Motor neuron (in vitro differentiated cells): ENCODE measurements at regions not wholly inside any gene's neighbourhood (a gene's known extent, or its start where the extent isn't known, plus 50 kb on each side); places are given as distances from the start of the nearest gene placed in this dataset.
A peak's percentile ranks its signal among the peaks of the same experiment; 100 is the strongest.
"Not testable (repeated sequence)": the region's sequence is repeated elsewhere in the genome, so short reads cannot be mapped to it uniquely, and the experiment has no call there.

Experiments
- ATAC-seq, 8 experiments: fragments of 200-7000 bp; cut with Tn5 transposase; replicated peaks in 6 of 8; 2 replicates each; pipeline ENCODE4 v1.8.0; 2021; ENCODE audit warnings: mild to moderate bottlenecking in 8 of 8, moderate library complexity in 8 of 8
- H3K27ac ChIP-seq, 2 donors: fragments of 250-450 bp; sonication (Bioruptor Pico); 2 replicates each; pipeline ENCODE4 v1.9.0; 2021; ENCODE audit warnings: antibody characterized with exemption in 2 of 2, mild to moderate bottlenecking in 2 of 2, moderate library complexity in 1 of 2
- H3K4me1 ChIP-seq, 2 donors: fragments of 250-450 bp; sonication (Bioruptor Pico); replicated peaks in 1 of 2; 2 replicates each; pipeline ENCODE4 v1.6.1; 2021; ENCODE audit warnings: antibody characterized with exemption in 2 of 2, mild to moderate bottlenecking in 2 of 2, moderate library complexity in 1 of 2
- H3K4me3 ChIP-seq, 5 donors: fragments of 250-450 bp; sonication (Bioruptor Pico); 2 replicates each; pipeline ENCODE4 v1.9.0; 2021; ENCODE audit warnings: antibody characterized with exemption in 5 of 5, mild to moderate bottlenecking in 5 of 5, moderate library complexity in 4 of 5
- WGBS, 10 experiments: fragments of 450-650 bp; shearing (Covaris generic); methylation state at CpG; one replicate each; pipeline ENCODE4 v1.0.0; 2022; 5-methylcytosine and 5-hydroxymethylcytosine counted together
- in situ Hi-C, 9 experiments: fragments of 400-800 bp; cut with MboI; loops; one replicate each; pipeline ENCODE4 v1.15.0; 2021; ENCODE audit warnings: low sequenced_read_pairs in 9 of 9, low pct_unique_long_range_greater_than_20kb in 2 of 9; ENCODE audit not compliant: unreplicated experiment in 9 of 9

DNA sequence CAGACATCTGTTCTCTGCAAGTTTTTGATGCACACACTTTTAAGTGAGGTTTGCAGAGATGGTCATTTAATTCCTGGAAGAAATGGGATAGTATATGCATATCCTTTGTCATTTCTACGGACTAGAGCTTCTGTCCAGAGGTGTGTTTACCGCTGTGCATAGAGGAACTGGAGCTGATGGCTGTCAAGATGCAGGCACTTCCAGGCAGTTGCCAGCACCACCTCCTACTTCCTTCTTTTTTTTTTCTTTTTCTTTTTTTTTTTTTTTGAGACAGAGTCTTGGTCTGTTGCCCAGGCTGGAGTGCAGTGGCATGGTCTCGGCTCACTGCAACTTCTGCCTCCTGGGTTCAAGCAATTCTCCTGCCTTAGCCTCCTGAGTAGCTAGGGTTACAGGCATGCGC is 468.7 kb downstream of the DIRAS2 start:
- H3K4me3 ChIP-seq, in situ Hi-C loops, ATAC-seq, H3K4me1 ChIP-seq, H3K27ac ChIP-seq: not testable (repeated sequence)
- WGBS, 10 experiments = 20 to 100% (median 93%) methylated on average over 1 to 4 of the region's 4 CpGs; no CpG with 5 or more reads in 5 of the 10 experiments

DNA sequence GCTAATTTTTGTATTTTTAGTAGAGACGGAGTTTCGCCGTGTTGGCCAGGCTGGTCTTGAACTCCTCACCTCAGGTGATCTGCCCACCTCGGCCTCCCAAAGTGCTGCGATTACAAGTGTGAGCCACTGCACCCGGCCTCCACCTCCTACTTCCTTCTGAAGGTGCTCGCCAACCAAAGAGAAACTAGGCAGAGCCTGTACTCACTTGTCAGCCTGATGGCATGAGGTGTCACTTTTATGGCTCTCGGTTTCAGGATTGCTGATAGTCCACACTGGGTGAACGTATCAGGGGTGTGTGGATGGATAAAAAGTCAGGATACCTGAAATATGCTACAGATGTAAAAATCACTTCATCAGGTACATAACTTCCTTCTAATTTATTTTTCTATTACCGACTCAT is 468.3 kb downstream of the DIRAS2 start:
- H3K4me3 ChIP-seq, H3K27ac ChIP-seq, ATAC-seq, in situ Hi-C loops, H3K4me1 ChIP-seq: not testable (repeated sequence)
- 46 to 100% (median 84%) methylated on average over 1 to 8 of the region's 10 CpGs; no CpG with 5 or more reads in 4 of the 10 experiments for WGBS, 10 experiments

DNA sequence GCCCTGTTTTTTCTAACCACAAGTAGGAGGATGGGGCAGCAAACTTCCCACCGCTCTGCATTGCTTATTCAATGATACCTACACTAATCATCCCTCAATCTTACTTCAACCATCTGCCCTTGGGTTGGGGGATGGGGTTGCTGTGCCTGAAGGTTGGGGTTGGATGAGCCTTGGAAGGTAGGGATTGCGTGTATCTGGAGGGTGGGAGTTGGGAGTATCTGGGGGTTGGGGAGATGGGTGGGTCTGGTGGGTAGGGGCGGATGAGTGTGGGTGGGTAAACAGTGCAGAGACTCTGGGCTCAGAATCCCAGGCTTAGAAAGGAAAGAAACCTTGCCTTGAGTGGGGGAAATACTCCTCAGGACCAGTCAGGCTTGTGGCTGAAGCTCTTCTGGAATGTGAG is 467.4 kb downstream of the DIRAS2 start:
- in situ Hi-C loops = no loop called here
- no peak overlapping the region for H3K4me3 ChIP-seq
- no peak for ATAC-seq
- no peak overlapping the region for H3K27ac ChIP-seq
- 20 to 100% (median 100%) methylated on average over 1 of the region's 3 CpGs; no CpG with 5 or more reads in 7 of the 10 experiments for WGBS, 10 experiments
- no peaks in the 10 kb centered on the region for H3K4me1 ChIP-seq

DNA sequence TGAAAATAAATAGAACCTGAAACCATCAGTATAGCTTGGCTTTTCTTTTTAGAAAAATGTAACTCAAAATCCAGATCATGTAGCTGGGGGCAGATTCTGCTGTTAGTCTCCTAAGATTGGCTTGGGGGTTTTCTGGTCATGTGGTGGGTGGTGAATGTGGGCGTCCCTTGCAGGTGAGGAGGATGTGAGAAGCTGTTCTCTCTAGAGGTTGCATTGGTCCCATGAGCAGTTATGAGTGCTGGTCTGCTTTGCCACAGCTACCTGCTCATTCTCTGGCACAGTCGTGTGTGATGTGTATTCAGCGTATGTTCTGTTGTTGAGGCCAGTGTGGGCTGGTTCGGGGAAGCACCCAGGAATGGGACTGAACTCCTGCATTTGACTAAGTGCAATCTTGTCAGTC is 466.8 kb downstream of the DIRAS2 start:
- Histone ChIP-seq H3K4me1 (no peaks in the 10 kb centered on the region), H3K27ac (no peak overlapping the region), H3K4me3 (no peak overlapping the region)
- no peak for ATAC-seq
- WGBS, 10 experiments = 87 to 97% (median 93%) methylated on average over 2 to 4 of the region's 4 CpGs; no CpG with 5 or more reads in 5 of the 10 experiments
- in situ Hi-C loops = no loop called here

DNA sequence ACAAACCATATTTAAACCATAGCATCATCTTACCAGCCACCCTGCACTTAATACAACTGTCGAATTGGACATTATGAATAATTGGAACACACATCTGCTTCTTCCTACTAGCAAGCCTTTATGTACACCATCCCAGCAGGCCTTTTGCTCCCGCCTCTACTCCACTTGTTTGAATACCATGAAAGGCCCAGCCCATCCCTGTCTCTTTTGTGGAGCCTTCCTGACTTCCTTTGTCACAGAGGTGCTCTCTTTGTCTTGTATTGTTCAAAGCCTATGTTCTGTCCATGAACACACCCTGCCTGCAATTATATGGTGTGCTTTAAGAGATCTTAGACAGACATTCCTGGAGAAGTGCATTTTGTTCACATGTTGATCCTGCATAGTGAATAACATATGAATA is 465.7 kb downstream of the DIRAS2 start:
- no peak overlapping the region for H3K27ac ChIP-seq
- ATAC-seq = no peak
- H3K4me3 ChIP-seq = no peak overlapping the region
- H3K4me1 ChIP-seq = no peaks in the 10 kb centered on the region
- 0 to 100% (median 76%) methylated on average over 1 to 2 of the region's 2 CpGs; no CpG with 5 or more reads in 4 of the 10 experiments for WGBS, 10 experiments
- in situ Hi-C loops = no loop called here

DNA sequence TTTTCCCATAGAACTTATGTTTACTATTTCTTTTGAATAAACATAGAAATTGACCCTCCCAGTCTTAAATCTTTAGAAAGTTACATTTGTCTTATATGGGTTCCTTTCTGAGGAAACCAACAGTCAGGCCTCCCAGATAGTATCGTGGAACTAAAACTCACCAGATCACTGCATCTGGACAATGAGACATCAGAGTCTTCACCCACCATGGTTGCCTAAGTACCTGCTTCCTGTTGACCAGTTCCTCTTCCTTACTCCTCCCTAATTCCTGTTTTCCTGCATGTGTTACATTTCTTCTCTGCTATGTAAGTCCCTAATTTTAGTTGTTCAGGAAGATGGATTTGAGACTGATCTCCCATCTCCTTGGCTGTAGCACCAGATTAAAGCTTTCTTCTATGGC is 462.2 kb downstream of the DIRAS2 start:
- Histone ChIP-seq H3K4me3 (no peak overlapping the region), H3K27ac (no peak overlapping the region), H3K4me1 (no peaks in the 10 kb centered on the region)
- 0 to 100% (median 83%) methylated on average over 1 of the region's 1 CpG; no CpG with 5 or more reads in 2 of the 10 experiments for WGBS, 10 experiments
- in situ Hi-C loops = no loop called here
- ATAC-seq = no peak

DNA sequence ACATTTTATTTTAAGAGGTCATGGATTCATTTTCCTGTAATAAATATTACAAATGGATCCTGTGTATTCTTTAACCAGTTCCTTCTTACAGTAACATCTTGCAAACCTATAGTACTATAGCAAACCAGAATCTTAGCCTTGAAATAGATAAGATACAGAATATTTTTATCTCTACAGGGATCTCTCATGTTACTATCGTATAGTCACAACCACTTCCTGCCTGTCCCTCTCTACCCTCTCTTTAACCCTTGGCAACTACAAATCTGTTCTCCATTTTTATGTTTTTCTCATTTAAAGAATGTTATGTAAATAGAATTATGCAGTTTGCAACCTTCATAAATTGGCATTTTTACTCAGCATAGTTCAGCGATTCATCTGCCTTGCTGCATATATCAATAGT is 454.0 kb downstream of the DIRAS2 start:
- H3K4me3 ChIP-seq = no peak overlapping the region
- 0 to 100% (median 90%) methylated on average over 1 to 2 of the region's 2 CpGs for WGBS, 10 experiments
- no peaks in the 10 kb centered on the region for H3K4me1 ChIP-seq
- no peak for ATAC-seq
- in situ Hi-C loops = no loop called here
- H3K27ac ChIP-seq = no peak overlapping the region

DNA sequence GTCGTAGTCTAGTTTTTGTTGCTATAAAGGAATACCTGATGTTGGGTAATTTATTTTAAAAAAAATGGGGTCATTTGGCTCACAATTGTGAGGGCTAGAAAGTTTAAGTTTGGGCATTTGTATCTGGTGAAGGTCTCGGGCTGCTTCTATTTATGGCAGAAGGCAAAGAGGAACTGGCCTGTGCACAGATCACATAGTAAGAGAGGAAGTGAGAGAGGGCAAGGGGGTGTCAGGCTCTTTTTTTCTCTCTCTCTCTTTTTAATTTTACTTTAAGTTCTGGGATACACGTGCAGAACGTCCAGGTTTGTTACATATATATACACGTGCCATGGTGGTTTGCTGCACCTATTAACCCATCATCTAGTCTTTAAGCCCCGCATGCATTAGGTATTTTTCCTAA is 453.3 kb downstream of the DIRAS2 start:
- Histone ChIP-seq H3K4me1 (no peaks in the 10 kb centered on the region), H3K27ac (no peak overlapping the region), H3K4me3 (no peak overlapping the region)
- ATAC-seq = no peak
- WGBS, 10 experiments = 0 to 100% (median 86%) methylated on average over 1 to 4 of the region's 6 CpGs; no CpG with 5 or more reads in 1 of the 10 experiments
- in situ Hi-C loops = no loop called here

DNA sequence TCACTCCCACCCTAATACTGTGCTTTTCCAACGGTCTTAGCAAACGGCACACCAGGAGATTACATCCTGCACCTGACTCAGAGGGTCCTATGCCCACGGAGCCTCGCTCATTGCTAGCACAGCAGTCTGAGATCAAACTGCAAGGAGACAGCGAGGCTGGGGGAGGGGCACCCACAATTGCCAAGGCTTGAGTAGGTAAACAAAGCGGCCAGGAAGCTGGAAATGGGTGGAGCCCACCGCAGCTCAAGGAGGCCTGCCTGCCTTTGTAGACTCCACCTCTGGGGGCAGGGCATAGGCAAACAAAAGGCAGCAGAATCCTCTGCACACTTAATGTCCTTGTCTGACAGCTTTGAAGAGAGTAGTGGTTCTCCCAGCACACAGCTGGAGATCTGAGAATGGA is 450.2 kb downstream of the DIRAS2 start:
- WGBS, 10 experiments = 20 to 77% (median 70%) methylated on average over 2 to 5 of the region's 7 CpGs; no CpG with 5 or more reads in 7 of the 10 experiments
- in situ Hi-C loops, ATAC-seq: not testable (repeated sequence)

DNA sequence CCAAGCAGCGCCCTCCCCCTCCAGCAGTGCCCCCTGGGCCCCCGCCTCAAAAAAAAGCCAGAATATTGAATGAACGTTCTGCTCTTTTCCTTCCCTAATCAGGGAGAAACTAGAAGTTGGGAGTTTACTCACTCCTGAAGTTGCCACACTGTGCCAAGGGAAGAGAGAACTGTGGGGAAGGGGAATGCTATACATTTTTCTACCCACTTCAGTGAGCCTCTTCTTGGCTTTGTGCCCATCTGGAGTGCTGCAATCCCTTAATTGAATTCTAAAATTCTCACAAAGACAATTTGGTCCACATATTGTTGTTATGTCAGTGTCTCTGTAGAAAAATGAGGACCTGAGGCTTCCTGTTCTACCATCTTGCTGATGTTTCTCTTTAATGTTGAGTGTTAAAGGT is 443.7 kb downstream of the DIRAS2 start:
- H3K4me1 ChIP-seq = no peaks in the 10 kb centered on the region
- WGBS, 10 experiments = 14 to 100% (median 80%) methylated on average over 1 to 2 of the region's 3 CpGs; no CpG with 5 or more reads in 7 of the 10 experiments
- no peak for ATAC-seq
- H3K4me3 ChIP-seq = no peak overlapping the region
- H3K27ac ChIP-seq = no peak overlapping the region
- in situ Hi-C loops = no loop called here

More for the DNA sequence above, 450.2 kb downstream of the DIRAS2 start:
- H3K27ac ChIP-seq, H3K4me3 ChIP-seq, H3K4me1 ChIP-seq: not testable (repeated sequence)

DNA sequence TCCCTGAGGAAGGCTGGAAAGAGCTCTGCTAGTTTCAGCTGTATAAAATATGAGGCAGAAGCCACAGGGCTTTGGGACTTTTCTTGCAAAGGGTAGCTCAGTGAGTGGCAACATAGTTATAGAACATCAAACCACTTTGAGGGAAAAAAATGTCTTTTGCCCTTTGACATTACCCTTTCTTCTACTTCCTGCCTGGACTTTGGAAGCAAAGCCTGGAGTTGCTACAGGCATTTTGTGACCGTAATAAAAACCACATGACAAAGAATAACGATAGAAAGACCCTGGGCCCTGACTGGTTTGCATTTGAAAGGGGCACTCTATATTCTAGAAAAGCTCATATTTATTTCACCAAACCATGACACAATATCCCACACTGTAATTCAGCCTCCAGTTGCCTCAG is 440.9 kb downstream of the DIRAS2 start:
- peak in 3 of 8 experiments; percentile 6 to 32 (median 23) for ATAC-seq
- H3K27ac ChIP-seq = no peak overlapping the region
- 0 to 7% (median 0%) methylated on average over 2 of the region's 2 CpGs; no CpG with 5 or more reads in 1 of the 10 experiments for WGBS, 10 experiments
- H3K4me1 ChIP-seq = no peaks in the 10 kb centered on the region
- in situ Hi-C loops = loop anchor here in 2 of 9 experiments (25.0 kb wide), 2 partner anchors 536 to 661 kb away; no protein-coding TSS in a partner anchor
- H3K4me3 ChIP-seq = no peak overlapping the region

DNA sequence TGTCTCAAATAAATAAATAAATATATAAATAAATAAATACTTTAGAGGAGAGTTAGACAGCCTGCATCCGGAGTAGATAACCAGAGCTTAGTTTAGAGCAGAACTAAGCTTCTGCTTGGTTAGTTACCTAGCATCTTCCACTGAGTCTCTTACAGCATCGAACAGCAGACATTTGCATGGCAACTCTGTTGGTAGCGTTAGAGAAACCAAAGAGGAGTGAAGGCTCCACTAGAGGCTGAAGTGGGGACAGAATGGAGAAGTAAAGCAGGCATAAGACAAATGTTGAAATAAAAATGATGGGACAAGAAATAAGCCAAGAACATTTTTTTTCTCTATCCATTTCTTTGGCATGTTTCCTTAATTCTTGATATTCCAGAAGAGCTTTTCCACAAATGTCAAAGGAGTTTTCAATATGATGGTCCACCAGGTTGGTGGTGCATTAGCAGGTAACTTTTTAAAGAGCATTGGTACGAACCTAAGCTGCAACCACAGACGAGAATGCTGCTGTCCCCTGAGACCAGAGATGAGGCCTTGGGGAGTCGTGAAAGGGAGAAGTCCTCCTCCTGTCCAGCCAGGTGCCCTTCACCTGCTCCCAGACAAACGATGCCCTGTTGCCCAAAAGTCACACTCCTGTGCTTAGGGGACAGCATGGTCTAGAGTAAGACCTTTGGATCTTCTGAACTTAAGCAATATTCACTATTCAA is 438.3 kb downstream of the DIRAS2 start:
- WGBS, 10 experiments = 5 to 100% (median 82%) methylated on average over 1 to 7 of the region's 7 CpGs
- Histone ChIP-seq H3K4me3 (no peak overlapping the region), H3K4me1 (no peaks in the 10 kb centered on the region), H3K27ac (no peak overlapping the region)
- ATAC-seq = no peak
- in situ Hi-C loops = loop anchor here in 2 of 9 experiments (25.0 kb wide), 2 partner anchors 533 to 658 kb away; no protein-coding TSS in a partner anchor

DNA sequence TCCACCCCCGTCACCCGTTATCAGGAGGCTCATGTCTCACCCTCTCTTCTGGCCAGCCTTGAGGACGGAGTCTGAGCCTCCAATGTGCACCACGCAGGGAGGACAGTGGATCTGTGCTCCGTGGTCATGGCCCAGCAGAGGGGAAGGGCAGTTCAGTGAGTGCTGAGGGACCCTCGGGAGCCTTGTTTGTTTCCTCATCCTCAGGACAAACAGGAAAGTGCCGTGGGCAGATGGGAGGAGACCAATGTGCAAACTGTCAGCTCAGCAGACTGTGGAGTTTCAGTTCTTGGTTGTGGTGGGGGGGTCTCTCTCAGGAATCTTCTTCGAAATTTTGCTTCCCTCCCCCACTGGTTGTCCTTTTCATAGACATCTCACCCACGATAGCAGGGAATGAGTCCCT is 429.6 kb downstream of the DIRAS2 start:
- not testable (repeated sequence) for H3K4me3 ChIP-seq, H3K27ac ChIP-seq, H3K4me1 ChIP-seq, ATAC-seq
- in situ Hi-C loops = loop anchor here in 2 of 9 experiments (25.0 kb wide), 2 partner anchors 524 to 649 kb away; no protein-coding TSS in a partner anchor
- 80 to 100% methylated on average over 1 to 2 of the region's 9 CpGs; no CpG with 5 or more reads in 8 of the 10 experiments for WGBS, 10 experiments
